ENCODE measurements at regions not wholly inside any gene's neighbourhood (a gene's known extent, or its start where the extent isn't known, plus 50 kb on each side); places are given as distances from the start of the nearest gene placed in this dataset.

DNA sequence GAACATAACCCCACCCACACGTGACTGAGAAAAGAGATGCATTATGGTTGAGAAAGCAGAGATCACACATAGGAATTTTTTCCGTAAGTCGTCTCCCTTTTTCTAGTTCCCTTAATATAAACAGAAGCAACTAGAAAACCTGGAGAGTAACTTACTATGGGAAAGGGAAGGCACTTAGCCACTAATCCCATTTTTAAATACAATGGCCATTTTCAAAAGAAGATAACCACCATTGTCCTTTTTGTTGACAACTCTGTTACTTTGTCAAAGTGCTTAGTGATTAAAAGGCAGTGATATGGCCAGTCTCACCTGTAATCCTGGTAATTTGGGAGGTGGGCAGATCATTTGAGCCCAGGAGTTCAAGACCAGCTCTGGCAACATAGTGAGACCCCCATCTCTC, 184.4 kb upstream of the UMPS start:
- peaks cover 11% of the 10 kb centered on the region for H3K4me1 ChIP-seq (ENCODE audit: insufficient read depth, low read length)
- no peak overlapping the region for H3K27ac ChIP-seq (ENCODE audit: low read depth, low read length)
- H3K9ac ChIP-seq (ENCODE audit: low read depth, low read length) = no peak overlapping the region
- H3K27me3 ChIP-seq (ENCODE audit: insufficient read depth, low read length) = peaks cover 8% of the 10 kb centered on the region
- H3K9me3 ChIP-seq (ENCODE audit: insufficient read depth, low read depth, low read length) = no peaks in the 10 kb centered on the region
- no peak overlapping the region for H3K4me3 ChIP-seq (ENCODE audit: low read length)
- H3K36me3 ChIP-seq (ENCODE audit: insufficient read depth, low read length) = no peaks in the 10 kb centered on the region
- WGBS = no CpG with 5 or more reads among the region's 3 CpGs

DNA sequence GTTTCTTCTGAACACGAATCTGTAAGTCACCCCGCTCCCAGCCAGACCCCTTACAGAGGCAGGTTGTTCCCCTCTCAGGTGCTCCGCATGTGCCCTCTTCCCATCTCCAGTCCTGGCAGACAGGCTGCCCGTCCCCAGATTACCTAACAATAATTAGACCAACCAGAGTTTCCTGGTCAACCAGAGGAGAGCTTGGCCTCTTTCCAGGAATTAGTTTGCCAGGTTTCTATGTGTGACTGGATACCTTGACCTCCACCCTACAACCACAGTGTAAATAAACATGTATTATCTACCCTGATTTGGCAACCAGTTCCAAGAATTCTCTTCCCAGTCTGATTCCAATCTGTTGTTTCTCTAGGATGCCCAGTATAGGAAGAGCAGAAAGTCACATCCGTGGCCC, 178.0 kb upstream of the UMPS start:
- Histone ChIP-seq H3K9me3 (ENCODE audit: insufficient read depth, low read depth, low read length) (no peaks in the 10 kb centered on the region), H3K36me3 (ENCODE audit: insufficient read depth, low read length) (no peaks in the 10 kb centered on the region), H3K9ac (ENCODE audit: low read depth, low read length) (no peak overlapping the region), H3K4me1 (ENCODE audit: insufficient read depth, low read length) (no peaks in the 10 kb centered on the region; the same call in 1 of the 2 replicates), H3K4me3 (ENCODE audit: low read length) (no peak overlapping the region), H3K27ac (ENCODE audit: low read depth, low read length) (no peak overlapping the region), H3K27me3 (ENCODE audit: insufficient read depth, low read length) (peaks cover 8% of the 10 kb centered on the region)
- WGBS = 73% methylated on average over 5 of the region's 5 CpGs

DNA sequence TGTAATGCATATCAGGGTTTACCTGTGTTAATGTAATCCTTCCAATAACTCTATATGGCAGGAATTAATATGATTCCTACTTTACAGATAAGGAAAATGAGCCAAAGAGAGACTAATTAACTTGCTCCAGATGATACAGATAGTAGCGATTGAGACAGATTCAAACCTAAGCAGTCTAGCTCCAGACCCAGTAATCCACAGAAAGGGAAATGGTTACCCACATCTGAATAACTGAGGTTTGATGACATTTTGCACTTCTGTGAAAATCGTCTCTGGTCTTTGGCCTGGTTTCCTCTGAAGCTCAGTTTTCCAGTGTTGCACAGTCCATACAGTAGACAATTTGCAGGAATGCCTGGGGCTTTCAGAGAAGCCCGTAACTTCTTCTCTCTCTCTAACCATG, 177.1 kb upstream of the UMPS start:
- 89% methylated on average over 3 of the region's 3 CpGs for WGBS
- H3K9me3 ChIP-seq (ENCODE audit: insufficient read depth, low read depth, low read length) = no peaks in the 10 kb centered on the region
- no peak overlapping the region for H3K4me3 ChIP-seq (ENCODE audit: low read length)
- peaks cover 8% of the 10 kb centered on the region for H3K27me3 ChIP-seq (ENCODE audit: insufficient read depth, low read length)
- no peak overlapping the region for H3K27ac ChIP-seq (ENCODE audit: low read depth, low read length)
- no peaks in the 10 kb centered on the region for H3K36me3 ChIP-seq (ENCODE audit: insufficient read depth, low read length)
- no peaks in the 10 kb centered on the region; the same call in 1 of the 2 replicates for H3K4me1 ChIP-seq (ENCODE audit: insufficient read depth, low read length)
- H3K9ac ChIP-seq (ENCODE audit: low read depth, low read length) = no peak overlapping the region

DNA sequence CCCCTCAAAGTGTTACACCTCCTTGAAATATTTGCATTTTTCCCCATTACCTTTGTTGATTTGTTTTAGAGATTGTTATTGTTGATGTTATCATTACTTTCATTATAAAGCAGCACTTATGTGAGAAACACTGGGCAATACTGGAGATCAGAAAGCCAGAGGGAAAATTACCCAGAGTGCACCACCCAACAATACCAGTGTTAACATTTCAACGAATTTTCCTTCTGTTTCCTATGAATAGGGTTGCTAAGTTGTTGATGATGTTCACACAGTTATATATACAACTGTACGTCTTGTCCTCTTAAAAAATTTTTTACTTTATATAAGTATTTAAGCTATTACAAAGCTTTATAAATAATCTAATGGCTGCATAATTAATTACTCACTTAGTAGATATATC, 173.6 kb upstream of the UMPS start:
- H3K27ac ChIP-seq (ENCODE audit: low read depth, low read length) = no peak overlapping the region
- H3K27me3 ChIP-seq (ENCODE audit: insufficient read depth, low read length) = no peaks in the 10 kb centered on the region
- H3K9ac ChIP-seq (ENCODE audit: low read depth, low read length) = no peak overlapping the region
- no CpG with 5 or more reads among the region's 2 CpGs for WGBS
- no peaks in the 10 kb centered on the region for H3K9me3 ChIP-seq (ENCODE audit: insufficient read depth, low read depth, low read length)
- H3K4me3 ChIP-seq (ENCODE audit: low read length) = no peak overlapping the region
- H3K36me3 ChIP-seq (ENCODE audit: insufficient read depth, low read length) = no peaks in the 10 kb centered on the region
- no peaks in the 10 kb centered on the region; the same call in 1 of the 2 replicates for H3K4me1 ChIP-seq (ENCODE audit: insufficient read depth, low read length)

DNA sequence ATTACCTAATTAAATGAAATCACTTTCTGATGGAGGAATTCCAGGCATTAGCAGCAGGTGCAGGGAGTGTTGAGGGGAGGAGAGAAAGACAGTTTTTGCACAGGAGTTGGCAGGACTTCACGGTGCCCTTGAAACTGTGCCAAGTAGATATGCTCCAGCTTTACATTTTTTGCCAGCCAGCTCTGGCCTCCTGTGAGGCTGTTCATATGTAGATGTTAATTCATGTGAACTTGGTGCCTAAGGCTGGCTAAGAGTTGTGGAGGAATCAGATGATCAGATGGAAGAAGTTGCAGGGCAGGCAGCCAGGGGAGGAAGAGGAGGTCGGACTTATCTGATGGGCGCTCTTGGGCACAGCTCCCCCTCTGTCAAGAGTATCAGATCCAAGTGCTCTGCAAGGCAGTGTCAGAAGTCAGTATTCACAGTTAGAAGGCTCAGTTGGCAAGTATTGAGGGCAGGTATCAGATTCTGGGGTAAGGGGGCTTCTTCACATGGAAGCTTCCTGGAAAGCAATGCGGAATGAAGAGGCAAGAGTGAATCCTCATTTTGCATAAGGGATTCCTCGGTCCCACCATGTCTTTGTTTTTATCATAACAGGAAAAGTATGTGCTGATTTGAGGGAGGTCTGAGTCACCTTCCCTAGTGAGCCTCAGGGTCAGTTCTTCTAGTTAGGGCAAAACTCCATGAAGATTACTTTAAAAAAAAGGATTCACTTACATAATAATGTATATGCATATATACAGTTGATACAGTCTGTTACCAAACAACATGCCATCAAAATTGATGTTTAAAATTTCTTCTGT, 172.6 kb upstream of the UMPS start:
- Histone ChIP-seq H3K27ac (ENCODE audit: low read depth, low read length) (no peak overlapping the region), H3K4me3 (ENCODE audit: low read length) (no peak overlapping the region), H3K9ac (ENCODE audit: low read depth, low read length) (no peak overlapping the region), H3K9me3 (ENCODE audit: insufficient read depth, low read depth, low read length) (no peaks in the 10 kb centered on the region), H3K4me1 (ENCODE audit: insufficient read depth, low read length) (no peaks in the 10 kb centered on the region; the same call in 1 of the 2 replicates), H3K27me3 (ENCODE audit: insufficient read depth, low read length) (no peaks in the 10 kb centered on the region), H3K36me3 (ENCODE audit: insufficient read depth, low read length) (no peaks in the 10 kb centered on the region)
- WGBS = 70% methylated on average over 5 of the region's 5 CpGs

DNA sequence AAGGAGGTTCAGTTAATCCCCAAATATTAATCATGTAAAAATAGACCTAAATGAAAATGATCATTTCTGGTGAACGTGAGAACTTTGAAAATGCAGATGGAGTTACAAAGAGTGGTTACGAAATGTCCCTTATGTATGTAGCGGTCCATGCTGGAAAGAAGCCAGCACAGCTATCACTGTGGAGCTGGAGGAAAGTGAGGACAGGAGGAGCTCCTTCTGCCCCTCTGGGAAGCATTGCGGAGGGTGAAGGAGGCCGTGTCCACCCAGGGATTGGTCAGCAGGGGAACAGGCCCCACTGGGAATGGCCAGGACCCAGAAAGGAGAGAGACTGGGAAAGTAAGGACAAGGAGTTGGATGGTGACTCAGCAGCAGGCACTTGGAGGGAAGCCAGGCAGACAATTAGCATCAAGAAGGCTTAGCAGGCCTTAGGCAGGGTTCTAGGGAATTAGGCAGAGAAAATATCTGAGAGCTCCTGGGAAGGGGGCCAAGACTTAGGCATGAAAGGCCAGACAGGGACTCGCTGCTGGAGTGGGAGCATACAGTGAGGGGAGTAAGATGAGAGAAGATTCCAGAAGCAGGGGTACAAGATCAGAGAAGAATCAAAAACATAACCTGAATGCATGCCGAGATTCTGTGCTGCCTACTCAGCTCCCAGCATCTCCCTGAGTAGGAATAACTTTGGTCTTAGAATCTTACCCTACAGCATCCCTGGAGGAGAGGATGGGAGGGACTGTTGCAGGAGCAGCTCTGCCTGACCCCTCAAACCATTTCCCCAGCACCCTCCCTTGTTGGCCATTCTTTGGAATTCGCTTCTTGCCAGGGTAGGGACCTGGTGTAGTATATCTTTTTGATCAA, 171.0 kb upstream of the UMPS start:
- H3K9me3 ChIP-seq (ENCODE audit: insufficient read depth, low read depth, low read length) = no peaks in the 10 kb centered on the region
- H3K27ac ChIP-seq (ENCODE audit: low read depth, low read length) = no peak overlapping the region
- H3K9ac ChIP-seq (ENCODE audit: low read depth, low read length) = no peak overlapping the region
- no peaks in the 10 kb centered on the region for H3K27me3 ChIP-seq (ENCODE audit: insufficient read depth, low read length)
- H3K4me1 ChIP-seq (ENCODE audit: insufficient read depth, low read length) = no peaks in the 10 kb centered on the region; the same call in 1 of the 2 replicates
- H3K36me3 ChIP-seq (ENCODE audit: insufficient read depth, low read length) = no peaks in the 10 kb centered on the region
- no peak overlapping the region for H3K4me3 ChIP-seq (ENCODE audit: low read length)
- 78% methylated on average over 8 of the region's 8 CpGs for WGBS

DNA sequence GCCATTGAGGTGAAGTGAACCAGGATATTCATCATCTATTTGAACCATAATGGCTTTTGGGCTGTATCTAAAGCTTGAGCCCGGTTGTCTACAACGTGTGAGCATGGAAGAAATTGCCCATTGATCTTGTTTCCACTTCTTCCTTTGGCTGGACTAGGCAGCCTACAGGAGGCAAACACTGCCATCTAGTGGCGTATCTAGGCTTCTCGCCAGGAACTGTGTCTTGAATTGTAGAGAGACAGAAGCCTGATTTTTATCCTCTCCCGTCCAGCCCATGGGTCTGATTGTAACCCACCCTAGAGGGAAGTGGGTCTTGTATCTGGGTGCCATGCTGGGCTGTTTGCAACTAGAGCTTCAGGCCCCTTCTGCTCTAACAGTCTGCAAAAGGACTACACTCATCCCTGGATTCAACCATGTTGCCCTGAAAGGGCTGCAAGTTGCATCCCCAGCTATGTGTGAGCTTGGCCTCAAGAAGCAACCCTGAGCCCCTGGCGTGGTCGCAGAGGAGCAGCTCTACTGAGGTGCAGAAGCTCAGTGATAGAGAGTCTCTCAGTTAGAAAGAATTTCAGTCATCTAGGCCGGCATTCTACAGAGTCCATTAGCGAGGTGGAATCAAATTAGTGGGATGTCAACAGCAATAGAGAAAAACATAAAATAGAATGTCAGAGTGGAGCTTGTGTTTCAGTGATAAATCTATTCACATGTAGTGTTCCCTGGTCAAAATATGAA, 170.2 kb upstream of the UMPS start:
- no peak overlapping the region for H3K9ac ChIP-seq (ENCODE audit: low read depth, low read length)
- no peak overlapping the region for H3K4me3 ChIP-seq (ENCODE audit: low read length)
- WGBS = 39% methylated on average over 9 of the region's 9 CpGs
- no peak overlapping the region for H3K27ac ChIP-seq (ENCODE audit: low read depth, low read length)
- H3K27me3 ChIP-seq (ENCODE audit: insufficient read depth, low read length) = no peaks in the 10 kb centered on the region
- no peaks in the 10 kb centered on the region; the same call in 1 of the 2 replicates for H3K4me1 ChIP-seq (ENCODE audit: insufficient read depth, low read length)
- H3K36me3 ChIP-seq (ENCODE audit: insufficient read depth, low read length) = no peaks in the 10 kb centered on the region
- no peaks in the 10 kb centered on the region for H3K9me3 ChIP-seq (ENCODE audit: insufficient read depth, low read depth, low read length)

DNA sequence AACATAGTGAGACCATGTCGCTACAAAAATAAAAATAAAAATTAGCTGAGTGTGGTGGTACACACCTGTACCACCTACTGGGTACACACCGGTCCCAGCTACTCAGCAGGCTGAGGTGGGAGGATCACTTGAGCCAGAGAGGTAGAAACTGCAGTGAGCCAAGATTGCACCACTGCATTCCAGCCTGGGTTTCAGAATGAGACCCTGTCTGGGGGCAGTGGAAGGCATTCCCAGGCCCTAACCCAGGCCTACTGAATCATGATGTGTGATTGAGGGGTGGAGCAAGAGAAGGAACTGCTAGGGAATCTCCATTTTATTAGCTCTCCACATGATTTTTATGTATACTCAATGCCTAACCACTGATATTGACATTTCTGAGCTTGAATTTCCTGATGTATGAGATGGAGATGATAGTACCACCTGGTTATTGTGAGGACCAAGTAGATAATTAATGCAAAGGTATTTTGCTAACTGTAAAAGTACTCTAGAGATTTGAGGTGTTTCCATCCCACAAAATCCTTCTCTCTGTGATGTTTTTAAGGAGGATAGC, 169.5 kb upstream of the UMPS start:
- no peak overlapping the region for H3K9ac ChIP-seq (ENCODE audit: low read depth, low read length)
- H3K4me3 ChIP-seq (ENCODE audit: low read length) = no peak overlapping the region
- no peaks in the 10 kb centered on the region; the same call in 1 of the 2 replicates for H3K4me1 ChIP-seq (ENCODE audit: insufficient read depth, low read length)
- H3K9me3 ChIP-seq (ENCODE audit: insufficient read depth, low read depth, low read length) = no peaks in the 10 kb centered on the region
- H3K36me3 ChIP-seq (ENCODE audit: insufficient read depth, low read length) = no peaks in the 10 kb centered on the region
- WGBS = 87% methylated on average over 2 of the region's 2 CpGs
- no peaks in the 10 kb centered on the region for H3K27me3 ChIP-seq (ENCODE audit: insufficient read depth, low read length)
- no peak overlapping the region for H3K27ac ChIP-seq (ENCODE audit: low read depth, low read length)

DNA sequence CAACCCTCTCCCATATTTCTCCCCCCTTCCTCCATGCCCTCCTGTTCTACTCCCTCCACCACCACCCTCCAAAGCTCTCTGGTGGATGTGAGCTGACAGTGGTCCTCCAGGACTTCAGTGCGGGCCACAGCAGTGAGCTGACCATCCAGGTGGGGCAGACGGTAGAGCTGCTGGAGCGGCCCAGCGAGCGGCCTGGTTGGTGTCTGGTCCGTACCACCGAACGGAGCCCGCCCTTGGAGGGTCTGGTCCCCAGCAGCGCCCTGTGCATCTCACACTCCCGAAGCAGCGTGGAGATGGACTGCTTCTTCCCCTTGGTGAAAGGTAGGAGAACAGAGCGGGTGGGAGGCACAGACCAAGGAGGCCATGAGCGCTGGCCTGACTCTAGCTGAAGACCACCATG, 167.5 kb upstream of the UMPS start:
- H3K27me3 ChIP-seq (ENCODE audit: insufficient read depth, low read length) = no peaks in the 10 kb centered on the region
- no peak overlapping the region for H3K9ac ChIP-seq (ENCODE audit: low read depth, low read length)
- H3K4me1 ChIP-seq (ENCODE audit: insufficient read depth, low read length) = no peaks in the 10 kb centered on the region
- H3K9me3 ChIP-seq (ENCODE audit: insufficient read depth, low read depth, low read length) = no peaks in the 10 kb centered on the region
- 94% methylated on average over 14 of the region's 14 CpGs for WGBS
- no peaks in the 10 kb centered on the region for H3K36me3 ChIP-seq (ENCODE audit: insufficient read depth, low read length)
- H3K4me3 ChIP-seq (ENCODE audit: low read length) = no peak overlapping the region
- H3K27ac ChIP-seq (ENCODE audit: low read depth, low read length) = no peak overlapping the region

DNA sequence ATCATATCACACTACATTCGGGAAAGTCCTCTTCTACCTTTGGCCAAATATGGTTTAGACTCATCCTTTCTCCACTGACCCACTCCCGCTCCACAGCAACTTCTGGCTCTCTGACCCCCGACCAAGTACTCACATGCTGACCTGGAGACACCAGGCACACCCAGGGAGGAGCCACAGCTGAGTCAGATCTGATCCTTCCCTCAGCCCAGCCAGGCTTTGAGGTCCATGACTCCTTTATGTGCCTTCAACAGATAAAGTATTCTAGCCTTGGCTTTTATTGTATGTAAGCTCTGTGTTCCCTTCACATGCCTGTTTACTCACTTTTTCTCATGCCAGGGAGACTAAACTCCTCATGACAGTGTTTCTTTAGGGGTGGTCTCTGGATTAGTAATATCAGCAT, 166.9 kb upstream of the UMPS start:
- no peak overlapping the region for H3K9ac ChIP-seq (ENCODE audit: low read depth, low read length)
- no peaks in the 10 kb centered on the region for H3K36me3 ChIP-seq (ENCODE audit: insufficient read depth, low read length)
- no peaks in the 10 kb centered on the region for H3K9me3 ChIP-seq (ENCODE audit: insufficient read depth, low read depth, low read length)
- no peaks in the 10 kb centered on the region for H3K4me1 ChIP-seq (ENCODE audit: insufficient read depth, low read length)
- no peak overlapping the region for H3K4me3 ChIP-seq (ENCODE audit: low read length)
- 83% methylated on average over 3 of the region's 3 CpGs for WGBS
- no peak overlapping the region for H3K27ac ChIP-seq (ENCODE audit: low read depth, low read length)
- no peaks in the 10 kb centered on the region for H3K27me3 ChIP-seq (ENCODE audit: insufficient read depth, low read length)

DNA sequence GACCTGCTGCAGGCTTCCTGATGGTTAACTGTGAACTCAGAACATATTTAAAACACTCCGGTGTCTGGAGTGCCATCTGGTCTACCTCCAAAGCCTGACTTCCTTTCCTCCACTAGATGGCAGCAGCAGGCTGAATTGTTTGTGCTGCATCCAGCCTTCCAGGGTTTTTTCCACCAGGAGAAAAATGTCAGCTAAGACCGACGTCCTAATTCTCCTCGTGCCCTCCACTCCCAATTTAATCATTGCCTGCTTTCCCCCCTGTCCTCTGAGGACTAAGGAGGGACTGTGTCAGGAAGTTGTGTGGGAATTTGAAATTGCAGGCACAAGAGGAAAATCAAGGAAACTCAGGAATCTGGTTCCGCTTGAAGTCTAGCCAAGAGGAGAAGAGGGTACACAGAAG, 165.2 kb upstream of the UMPS start:
- H3K4me3 ChIP-seq (ENCODE audit: low read length) = no peak overlapping the region
- H3K27me3 ChIP-seq (ENCODE audit: insufficient read depth, low read length) = no peaks in the 10 kb centered on the region
- H3K4me1 ChIP-seq (ENCODE audit: insufficient read depth, low read length) = no peaks in the 10 kb centered on the region
- H3K27ac ChIP-seq (ENCODE audit: low read depth, low read length) = no peak overlapping the region
- 35% methylated on average over 4 of the region's 5 CpGs for WGBS
- H3K9ac ChIP-seq (ENCODE audit: low read depth, low read length) = no peak overlapping the region
- no peaks in the 10 kb centered on the region for H3K36me3 ChIP-seq (ENCODE audit: insufficient read depth, low read length)
- H3K9me3 ChIP-seq (ENCODE audit: insufficient read depth, low read depth, low read length) = no peaks in the 10 kb centered on the region
